GM03348 (cell line): ENCODE measurements at regions not wholly inside any gene's neighbourhood (a gene's known extent, or its start where the extent isn't known, plus 50 kb on each side); places are given as distances from the start of the nearest gene placed in this dataset.
"Not testable (repeated sequence)": the region's sequence is repeated elsewhere in the genome, so short reads cannot be mapped to it uniquely, and the experiment has no call there.

ENCODE experiments used
- DNase-seq: peaks from one replicate; pipeline ENCODE4 v3.0.0; 2012; ENCODE audit warnings: low spot score

DNA sequence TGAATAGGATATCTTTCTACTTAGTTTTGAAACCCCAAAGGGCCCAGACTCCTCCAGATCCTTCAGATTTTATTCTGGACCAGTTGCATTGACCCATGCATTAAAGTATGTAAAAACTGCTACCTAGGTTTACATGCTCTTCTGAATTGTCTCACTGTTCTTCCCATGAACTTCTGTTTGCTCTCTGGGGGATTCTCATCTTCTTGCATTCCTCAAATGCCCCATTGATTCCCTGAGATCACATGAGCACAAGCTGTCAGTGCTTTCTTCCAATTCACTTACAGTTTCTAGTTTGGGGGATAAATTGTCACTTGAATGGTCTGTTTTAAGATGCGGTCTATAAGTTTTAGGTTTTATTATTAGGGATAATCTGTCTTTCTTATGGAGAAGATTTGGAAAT, 188.9 kb upstream of the KIF2B start:
- DNase-seq, result no peak

- DNase-seq, result no peak
Observed at GRCh38 chr17:53631486-53631885, 191.2 kb upstream of the KIF2B start.

DNA sequence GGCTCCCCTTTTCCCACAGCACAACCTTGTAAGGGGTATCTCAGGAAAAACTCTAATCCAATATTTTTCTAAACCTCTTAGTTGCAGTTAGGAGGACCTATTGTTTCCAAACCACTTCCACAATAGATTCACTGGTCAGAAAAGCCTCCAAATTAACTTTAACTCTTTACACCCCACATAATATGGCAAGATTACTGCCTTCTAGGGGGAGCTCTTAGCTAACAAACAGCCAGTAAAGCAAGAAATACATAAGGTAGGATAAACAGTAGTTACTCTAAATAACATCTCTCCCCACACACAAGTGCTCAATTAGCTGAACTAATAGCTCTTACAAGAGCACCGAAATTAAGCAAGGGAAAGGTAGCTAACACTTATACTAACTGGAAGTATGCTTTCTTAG, 192.1 kb upstream of the KIF2B start:
- no peak for DNase-seq

DNA sequence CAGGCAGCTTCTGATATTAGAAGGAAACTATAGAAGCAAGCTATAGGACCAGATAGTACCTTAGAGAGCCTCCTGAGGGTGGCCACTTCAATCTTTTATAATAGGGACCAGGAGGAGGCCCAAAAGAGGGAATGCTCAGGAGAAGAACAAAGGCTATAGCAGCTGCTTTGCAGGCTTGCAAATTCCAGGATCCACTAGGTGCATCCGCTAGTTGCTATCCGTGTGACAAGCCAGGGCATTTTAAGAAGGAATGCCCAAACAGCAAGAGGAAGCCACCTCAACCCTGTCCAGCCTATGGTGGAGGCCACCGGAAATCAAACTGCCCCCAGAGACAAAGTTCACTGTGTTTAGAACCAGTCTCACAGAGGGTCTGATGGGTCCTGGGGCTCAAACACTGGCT, 192.6 kb upstream of the KIF2B start:
- DNase-seq, result no peak

GRCh38 chr17:53629188-53629587, 193.5 kb upstream of the KIF2B start:
- peak; percentile 6 for DNase-seq

DNA sequence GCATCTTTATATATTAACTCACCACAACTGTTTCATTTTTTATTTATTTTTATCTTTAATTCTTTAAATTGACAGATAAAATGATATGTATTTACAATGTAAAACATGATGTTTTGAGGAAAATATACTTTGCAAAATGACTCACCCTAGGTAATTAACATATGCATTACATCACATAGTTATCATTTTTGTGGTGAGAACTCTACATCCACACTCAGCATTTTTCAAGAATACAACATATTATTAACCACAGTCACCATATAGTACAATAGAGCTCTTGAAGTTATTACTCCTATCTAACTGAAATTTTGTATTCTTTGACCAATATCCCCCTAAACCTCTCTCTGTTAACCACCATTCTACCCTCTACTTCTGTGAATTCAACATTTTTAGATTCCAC, 194.7 kb upstream of the KIF2B start:
- DNase-seq, result no peak

GRCh38 chr17:53627511-53627910, 195.2 kb upstream of the KIF2B start:
- peak; percentile 52 for DNase-seq

DNA sequence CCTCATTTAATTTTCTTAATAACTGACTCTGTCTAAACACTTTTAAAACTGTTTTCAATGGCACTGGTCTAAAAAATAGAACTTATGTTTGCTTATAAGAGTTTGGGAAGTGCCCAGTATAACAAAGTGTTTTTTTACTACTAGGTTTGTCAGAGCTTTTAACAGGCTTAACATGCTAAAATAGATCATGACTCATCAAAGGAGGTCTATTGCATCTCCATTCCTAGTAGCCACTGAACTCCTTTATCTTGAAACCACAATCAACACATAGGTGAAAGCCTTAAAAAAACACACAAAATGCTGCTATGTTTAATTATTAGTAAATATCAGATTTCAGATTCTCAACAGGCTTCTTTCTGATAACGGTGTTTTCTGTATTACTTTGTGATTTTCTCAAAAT, 196.4 kb upstream of the KIF2B start:
- peak; percentile 25 for DNase-seq

GRCh38 chr17:53619025-53619424, 203.7 kb upstream of the KIF2B start:
- DNase-seq, result no peak

GRCh38 chr17:53608208-53608607, 214.5 kb upstream of the KIF2B start:
- DNase-seq, result not testable (repeated sequence)

GRCh38 chr17:53607475-53607874, 215.3 kb upstream of the KIF2B start:
- no peak for DNase-seq

- DNase-seq, result no peak
Observed at GRCh38 chr17:53588317-53588716, 234.4 kb upstream of the KIF2B start.

- DNase-seq, result no peak
Observed at GRCh38 chr17:53574038-53574437, 248.7 kb upstream of the KIF2B start.

- no peak for DNase-seq
Observed at GRCh38 chr17:53571342-53571741, 251.4 kb upstream of the KIF2B start.

GRCh38 chr17:53570731-53571130, 252.0 kb upstream of the KIF2B start:
- no peak for DNase-seq

- no peak for DNase-seq
Observed at GRCh38 chr17:53560953-53561352, 261.8 kb upstream of the KIF2B start.

DNA sequence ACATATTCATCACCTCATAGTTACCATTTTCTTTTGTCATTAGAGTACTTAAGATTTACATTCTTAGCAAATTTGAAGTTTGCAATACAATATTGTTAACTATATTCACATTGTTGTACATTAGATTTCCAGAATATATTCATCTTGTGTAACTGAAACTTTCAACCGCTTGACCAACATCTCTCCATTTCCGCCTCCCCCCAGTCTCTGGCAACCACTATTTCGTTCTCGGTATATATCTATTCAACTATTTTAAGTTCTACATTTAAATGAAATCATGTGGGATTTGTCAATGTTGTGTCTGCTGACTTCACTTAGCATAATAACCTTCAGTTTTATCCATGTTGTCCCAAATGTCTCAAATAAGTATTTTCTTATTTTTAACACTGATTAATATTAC, 274.5 kb upstream of the KIF2B start:
- no peak for DNase-seq

DNA sequence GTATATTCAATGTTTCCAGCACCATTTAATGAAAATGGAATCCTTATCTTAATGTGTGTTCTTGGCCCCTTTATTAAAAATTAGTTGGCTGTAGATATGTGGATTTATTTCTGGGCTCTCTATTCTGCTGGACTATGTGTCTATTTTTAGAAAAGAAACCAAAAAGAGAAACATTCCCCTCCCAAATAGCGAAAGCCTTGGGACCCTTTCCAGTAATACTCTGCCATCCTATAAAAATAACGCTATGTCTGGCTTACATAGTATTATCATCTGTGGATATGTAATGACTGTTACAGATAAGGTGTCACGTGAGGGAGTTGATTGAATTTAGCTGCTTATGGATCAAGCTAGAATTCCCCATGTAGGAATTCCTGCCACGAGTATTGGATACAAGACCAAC, 279.3 kb upstream of the KIF2B start:
- DNase-seq, result no peak

DNA sequence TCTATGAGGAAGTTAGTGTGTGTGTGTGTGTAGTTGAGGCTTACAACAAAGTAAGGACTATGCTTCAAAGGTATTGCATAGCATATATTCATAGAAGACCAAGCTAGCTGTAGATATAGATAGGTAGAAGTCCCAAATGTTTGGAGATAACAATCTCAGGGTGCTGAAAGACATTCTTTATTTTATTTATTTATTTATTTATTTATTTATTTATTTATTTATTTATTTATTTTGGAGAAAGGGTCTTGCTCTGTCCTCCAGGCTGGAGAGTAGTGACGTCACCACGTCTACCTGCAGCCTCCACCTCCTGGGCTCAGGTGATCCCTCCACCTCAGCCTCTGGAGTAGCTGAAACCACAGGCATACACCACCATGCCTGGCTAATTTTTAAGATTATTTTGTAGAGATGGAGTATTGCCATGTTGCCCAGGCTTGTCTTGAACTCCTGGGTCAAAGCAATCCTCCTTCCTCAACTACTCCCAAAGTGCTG, 284.6 kb upstream of the KIF2B start:
- DNase-seq, result no peak

DNA sequence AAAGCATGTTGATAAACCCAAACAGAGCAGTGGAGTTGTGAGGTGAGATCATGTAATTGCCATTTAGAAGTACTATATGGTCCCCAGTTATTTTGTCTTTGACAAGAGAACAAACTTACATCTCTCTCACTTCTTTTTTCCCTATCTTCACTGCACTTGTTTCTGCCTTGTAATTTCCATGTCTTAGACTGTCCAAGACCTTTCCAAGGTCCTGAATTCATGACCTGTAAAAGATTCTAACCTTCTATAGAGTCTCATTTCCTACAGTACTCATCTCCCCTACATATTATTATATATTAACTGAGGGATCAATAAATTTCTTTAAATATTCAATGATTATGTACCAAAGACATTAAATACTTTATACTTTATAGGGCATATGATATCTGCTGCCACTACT, 295.3 kb upstream of the KIF2B start:
- no peak for DNase-seq

GRCh38 chr17:53525590-53525989, 297.1 kb upstream of the KIF2B start:
- DNase-seq, result no peak

GRCh38 chr17:53516636-53517035, 306.1 kb upstream of the KIF2B start:
- peak; percentile 4 for DNase-seq

DNA sequence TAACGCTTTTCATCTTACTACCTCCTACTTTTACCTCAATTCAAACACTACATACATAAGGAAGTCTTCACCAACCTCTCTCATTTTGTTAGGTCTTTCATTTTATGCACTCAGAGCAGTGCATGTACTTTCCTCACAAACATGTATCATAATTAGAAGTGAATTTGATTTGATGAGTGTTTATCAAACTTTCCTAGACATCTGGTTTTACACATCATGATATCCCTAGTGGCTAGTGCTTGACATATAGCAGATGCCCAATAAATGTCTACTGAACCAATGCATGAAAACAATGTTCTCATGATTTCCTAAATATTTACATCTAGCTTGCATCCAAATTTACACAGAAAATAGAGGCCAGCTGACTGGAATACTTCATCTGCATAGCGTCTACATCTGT, 323.4 kb upstream of the KIF2B start:
- no peak for DNase-seq

- DNase-seq, result no peak
Observed at GRCh38 chr17:53496356-53496755, 326.4 kb upstream of the KIF2B start.

DNA sequence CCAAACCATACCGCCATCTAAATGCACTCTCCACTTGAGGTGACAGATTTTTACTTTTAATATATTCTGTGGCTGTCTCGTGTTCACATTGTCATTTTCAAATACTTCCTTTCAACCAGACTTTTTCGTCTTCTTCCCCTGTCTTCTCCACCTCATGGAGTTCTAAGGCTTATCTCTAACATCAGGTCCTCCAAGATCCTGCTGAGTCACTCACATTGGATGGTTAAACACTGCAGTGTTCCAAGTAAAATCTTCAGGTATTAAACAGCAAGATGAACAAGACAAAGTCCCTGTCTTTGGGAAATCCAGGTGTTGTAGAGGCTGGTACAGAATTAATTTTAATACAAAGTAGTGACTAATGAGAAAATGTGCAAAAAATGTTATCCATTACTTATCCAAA, 330.2 kb upstream of the KIF2B start:
- DNase-seq, result no peak
